Mesothelial cell of epicardium (in vitro differentiated cells): ENCODE measurements at regions not wholly inside any gene's neighbourhood (a gene's known extent, or its start where the extent isn't known, plus 50 kb on each side); places are given as distances from the start of the nearest gene placed in this dataset.
"Not testable (repeated sequence)": the region's sequence is repeated elsewhere in the genome, so short reads cannot be mapped to it uniquely, and the experiment has no call there.

ENCODE experiments used
- DNase-seq, 2 experiments: peaks; one replicate each; pipeline ENCODE4 v3.0.0; 2021; ENCODE audit warnings: low spot score in 2 of 2; ENCODE audit not compliant: unreplicated experiment in 2 of 2
- H3K27ac Mint-ChIP-seq: 2 replicates; pipeline ENCODE4 v1.8.0; 2021; ENCODE audit warnings: mixed read lengths
- H3K27me3 Mint-ChIP-seq: 2 replicates; pipeline ENCODE4 v1.8.0; 2021; ENCODE audit warnings: low read depth, mixed read lengths
- H3K36me3 Mint-ChIP-seq: 2 replicates; pipeline ENCODE4 v1.8.0; 2021; ENCODE audit warnings: mixed read lengths
- H3K4me1 Mint-ChIP-seq: 2 replicates; pipeline ENCODE4 v1.8.0; 2021; ENCODE audit warnings: mixed read lengths
- H3K4me3 Mint-ChIP-seq: 2 replicates; pipeline ENCODE4 v1.8.0; 2021; ENCODE audit warnings: mild to moderate bottlenecking, moderate library complexity, mixed read lengths
- H3K9me3 Mint-ChIP-seq: 2 replicates; pipeline ENCODE4 v1.8.0; 2021; ENCODE audit warnings: mixed read lengths
- CTCF ChIP-seq: fragments of 200-600 bp; sonication (generic); IDR thresholded peaks from one replicate; pipeline ENCODE4 v1.5.0; 2021; ENCODE audit warnings: antibody characterized with exemption; ENCODE audit not compliant: unreplicated experiment

- Mint-ChIP-seq H3K27ac (no peak overlapping the region), H3K36me3 (no peaks in the 10 kb centered on the region), H3K4me1 (peaks cover 10% of the 10 kb centered on the region), H3K27me3 (no peaks in the 10 kb centered on the region), H3K9me3 (no peaks in the 10 kb centered on the region), H3K4me3 (no peak overlapping the region)
- no peak for TF ChIP-seq CTCF
- DNase-seq: no peak
Observed at GRCh38 chr4:53844551-53844950, 219.9 kb downstream of the CHIC2 start.

- Mint-ChIP-seq H3K27ac (no peak overlapping the region), H3K9me3 (no peaks in the 10 kb centered on the region)
- DNase-seq: no peak
Observed at GRCh38 chr4:53844133-53844532, 220.3 kb downstream of the CHIC2 start.

GRCh38 chr4:53841711-53842110 lies 222.7 kb downstream of the CHIC2 start:
- H3K27me3 Mint-ChIP-seq: no peaks in the 10 kb centered on the region
- H3K27ac Mint-ChIP-seq: no peak overlapping the region
- no peak for DNase-seq
- H3K4me3 Mint-ChIP-seq: no peak overlapping the region
- no peaks in the 10 kb centered on the region for H3K9me3 Mint-ChIP-seq
- peaks cover 2% of the 10 kb centered on the region for H3K36me3 Mint-ChIP-seq
- H3K4me1 Mint-ChIP-seq: peaks cover 10% of the 10 kb centered on the region
- TF ChIP-seq CTCF: no peak

More at GRCh38 chr4:53844133-53844532, 220.3 kb downstream of the CHIC2 start:
- H3K4me3 Mint-ChIP-seq: no peak overlapping the region
- no peaks in the 10 kb centered on the region for H3K36me3 Mint-ChIP-seq
- H3K4me1 Mint-ChIP-seq: peaks cover 10% of the 10 kb centered on the region
- no peaks in the 10 kb centered on the region for H3K27me3 Mint-ChIP-seq
- no peak for TF ChIP-seq CTCF

GRCh38 chr4:53840643-53841042 lies 223.8 kb downstream of the CHIC2 start:
- no peak for TF ChIP-seq CTCF
- H3K27me3 Mint-ChIP-seq: no peaks in the 10 kb centered on the region
- H3K4me1 Mint-ChIP-seq: peaks cover 10% of the 10 kb centered on the region
- no peak overlapping the region for H3K27ac Mint-ChIP-seq
- no peak for DNase-seq
- H3K4me3 Mint-ChIP-seq: no peak overlapping the region
- peaks cover 6% of the 10 kb centered on the region for H3K9me3 Mint-ChIP-seq
- H3K36me3 Mint-ChIP-seq: peaks cover 2% of the 10 kb centered on the region

- peaks cover 50% of the 10 kb centered on the region for H3K9me3 Mint-ChIP-seq
- H3K36me3 Mint-ChIP-seq, H3K4me1 Mint-ChIP-seq, H3K27me3 Mint-ChIP-seq, DNase-seq, H3K27ac Mint-ChIP-seq, H3K4me3 Mint-ChIP-seq: not testable (repeated sequence)
Observed at GRCh38 chr4:53833302-53834003, 231.0 kb downstream of the CHIC2 start.

- Mint-ChIP-seq H3K27me3 (no peaks in the 10 kb centered on the region), H3K4me1 (no peaks in the 10 kb centered on the region), H3K36me3 (no peaks in the 10 kb centered on the region), H3K27ac (no peak overlapping the region), H3K9me3 (peaks cover 56% of the 10 kb centered on the region), H3K4me3 (no peak overlapping the region)
- DNase-seq: no peak
- no peak for TF ChIP-seq CTCF
Observed at GRCh38 chr4:53832549-53832948, 231.9 kb downstream of the CHIC2 start.
